ENCODE measurements at regions not wholly inside any gene's neighbourhood (a gene's known extent, or its start where the extent isn't known, plus 50 kb on each side); places are given as distances from the start of the nearest gene placed in this dataset.

- intact Hi-C loops (cut with DNase I), result no loop called here
- H3K9me3 ChIP-seq, result no peaks in the 10 kb centered on the region
- no peak for TF ChIP-seq CTCF (IDR thresholded peaks at IDR 0.05)
These were observed 438.8 kb upstream of the SEMA6A start for GRCh38 chr5:117013280-117013877.

GRCh38 chr5:117010574-117010973 is 436.0 kb upstream of the SEMA6A start:
- intact Hi-C loops (cut with DNase I), result no loop called here

More at GRCh38 chr5:117013280-117013877, 438.8 kb upstream of the SEMA6A start:
- H3K27ac ChIP-seq, result no peak overlapping the region
- no peaks in the 10 kb centered on the region for H3K27me3 ChIP-seq
- ATAC-seq (peak; percentile 26), DNase-seq (no peak)
- H3K4me1 ChIP-seq, result no peaks in the 10 kb centered on the region
- no peak overlapping the region for H3K4me3 ChIP-seq
- H3K36me3 ChIP-seq, result no peaks in the 10 kb centered on the region

GRCh38 chr5:116998024-116998423 is 423.4 kb upstream of the SEMA6A start:
- Histone ChIP-seq H3K36me3 (no peaks in the 10 kb centered on the region), H3K27ac (no peak overlapping the region), H3K4me1 (no peaks in the 10 kb centered on the region), H3K27me3 (no peaks in the 10 kb centered on the region), H3K4me3 (no peak overlapping the region), H3K9me3 (no peaks in the 10 kb centered on the region)
- intact Hi-C loops (cut with DNase I), result no loop called here
- ATAC-seq (no peak), DNase-seq (no peak)
- TF ChIP-seq CTCF (IDR thresholded peaks at IDR 0.05), result no peak

More at GRCh38 chr5:117010574-117010973, 436.0 kb upstream of the SEMA6A start:
- DNase-seq (no peak), ATAC-seq (no peak)
- Histone ChIP-seq H3K27me3 (no peaks in the 10 kb centered on the region), H3K4me1 (no peaks in the 10 kb centered on the region), H3K9me3 (no peaks in the 10 kb centered on the region), H3K27ac (no peak overlapping the region), H3K4me3 (no peak overlapping the region), H3K36me3 (no peaks in the 10 kb centered on the region)
- TF ChIP-seq CTCF (IDR thresholded peaks at IDR 0.05), result no peak

GRCh38 chr5:116992681-116993080 is 418.1 kb upstream of the SEMA6A start:
- Histone ChIP-seq H3K27me3 (no peaks in the 10 kb centered on the region), H3K4me1 (no peaks in the 10 kb centered on the region), H3K36me3 (no peaks in the 10 kb centered on the region), H3K27ac (no peak overlapping the region), H3K9me3 (no peaks in the 10 kb centered on the region), H3K4me3 (no peak overlapping the region)
- no peak for DNase-seq
- TF ChIP-seq CTCF (IDR thresholded peaks at IDR 0.05), result no peak
- intact Hi-C loops (cut with DNase I), result no loop called here
- ATAC-seq, result no peak

GRCh38 chr5:116989995-116990394 is 415.4 kb upstream of the SEMA6A start:
- ATAC-seq (no peak), DNase-seq (no peak)
- Histone ChIP-seq H3K27ac (no peak overlapping the region), H3K36me3 (no peaks in the 10 kb centered on the region), H3K4me3 (no peak overlapping the region), H3K4me1 (no peaks in the 10 kb centered on the region), H3K9me3 (no peaks in the 10 kb centered on the region), H3K27me3 (no peaks in the 10 kb centered on the region)
- intact Hi-C loops (cut with DNase I), result no loop called here
- no peak for TF ChIP-seq CTCF (IDR thresholded peaks at IDR 0.05)

- TF ChIP-seq CTCF (IDR thresholded peaks at IDR 0.05), result no peak
- H3K27me3 ChIP-seq, result no peaks in the 10 kb centered on the region
- DNase-seq (no peak), ATAC-seq (no peak)
- no peaks in the 10 kb centered on the region for H3K4me1 ChIP-seq
- no peak overlapping the region for H3K27ac ChIP-seq
- no peak overlapping the region for H3K4me3 ChIP-seq
- no peaks in the 10 kb centered on the region for H3K9me3 ChIP-seq
- no peaks in the 10 kb centered on the region for H3K36me3 ChIP-seq
- intact Hi-C loops (cut with DNase I), result no loop called here
These were observed 407.4 kb upstream of the SEMA6A start for GRCh38 chr5:116982035-116982434.
